PC-9 (cell line): ENCODE measurements at regions not wholly inside any gene's neighbourhood (a gene's known extent, or its start where the extent isn't known, plus 50 kb on each side); places are given as distances from the start of the nearest gene placed in this dataset.

Experiments
- BruUV-seq: library from RNA; stranded (reverse); fragments of 400-500 nt; replicated peaks from 2 replicates; lab custom pipeline; 2021; lab: Mats Ljungman, UMichigan
- CTCF ChIA-PET: fragments of 300-600 bp; sonication (Branson Sonifier 250); formaldehyde crosslinking; loops from one replicate; lab custom pipeline; 2022; ENCODE audit warnings: antibody characterized with exemption; lab: Charles Lee
- POLR2A ChIA-PET: fragments of 300-600 bp; sonication (Branson Sonifier 250); formaldehyde crosslinking; loops from one replicate; lab custom pipeline; 2022; ENCODE audit warnings: antibody characterized with exemption; ENCODE audit not compliant: unreplicated experiment; lab: Charles Lee
- DNase-seq, 2 experiments: peaks; one replicate each; pipeline versions ENCODE4 v3.0.0 to v3.0.0-alpha.2; 2015 to 2022; ENCODE audit warnings: mixed read lengths in 1 of 2
- H2AFZ ChIP-seq: fragments of 200-600 bp; sonication (generic); 2 replicates; pipeline ENCODE4 v1.8.1; 2017; ENCODE audit warnings: antibody characterized with exemption
- H3F3A ChIP-seq: fragments of 200-600 bp; sonication (generic); 2 replicates; pipeline ENCODE4 v1.8.1; 2017; ENCODE audit warnings: antibody characterized with exemption, mild to moderate bottlenecking, low read depth; ENCODE audit not compliant: insufficient read depth
- H3K27ac ChIP-seq: fragments of 200-600 bp; sonication (generic); 2 replicates; pipeline ENCODE4 v1.6.1; 2016; ENCODE audit warnings: mixed run types
- H3K27me3 ChIP-seq: fragments of 200-600 bp; sonication (generic); 2 replicates; pipeline ENCODE4 v1.6.1; 2016; ENCODE audit warnings: low read depth, mixed run types; ENCODE audit not compliant: insufficient read depth
- H3K36me3 ChIP-seq: fragments of 200-600 bp; sonication (generic); 2 replicates; pipeline ENCODE4 v1.6.1; 2016; ENCODE audit warnings: low read depth, mixed run types
- H3K4me1 ChIP-seq: fragments of 200-600 bp; sonication (generic); replicated peaks from 2 replicates; pipeline ENCODE4 v1.6.1; 2016; ENCODE audit warnings: mixed run types; ENCODE audit not compliant: insufficient read depth
- H3K4me2 ChIP-seq: fragments of 200-600 bp; sonication (generic); 2 replicates; pipeline ENCODE4 v1.6.1; 2017; ENCODE audit warnings: mixed run types
- H3K4me3 ChIP-seq: fragments of 200-600 bp; sonication (generic); 2 replicates; pipeline ENCODE4 v1.6.1; 2016; ENCODE audit warnings: mixed run types
- H3K79me2 ChIP-seq: fragments of 200-600 bp; sonication (generic); 2 replicates; pipeline ENCODE4 v1.6.1; 2017; ENCODE audit warnings: low read depth, mixed run types
- H3K9me2 ChIP-seq: fragments of 200-600 bp; sonication (generic); 2 replicates; pipeline ENCODE4 v1.8.1; 2017; ENCODE audit warnings: mild to moderate bottlenecking; ENCODE audit not compliant: insufficient read depth
- H3K9me3 ChIP-seq: fragments of 200-600 bp; sonication (generic); 2 replicates; pipeline ENCODE4 v1.8.1; 2016; ENCODE audit warnings: low read depth; ENCODE audit not compliant: insufficient read depth
- H4K20me1 ChIP-seq: fragments of 200-600 bp; sonication (generic); 2 replicates; pipeline ENCODE4 v1.8.1; 2017; ENCODE audit not compliant: insufficient read depth
- CTCF ChIP-seq: fragments of 200-600 bp; sonication (generic); conservative IDR thresholded peaks from 2 replicates; pipeline ENCODE4 v1.6.1; 2017; ENCODE audit warnings: mixed run types, antibody characterized with exemption, mild to moderate bottlenecking, moderate library complexity
- EZH2 ChIP-seq: fragments of 200-600 bp; sonication (generic); IDR thresholded peaks from 2 replicates; pipeline ENCODE4 v1.8.0; 2017; ENCODE audit warnings: antibody characterized with exemption, low read depth
- intact Hi-C: fragments of 100-400 bp; cut with micrococcal nuclease; formaldehyde crosslinking; loops from one replicate; pipeline ENCODE4 v1.10.0; 2022; ENCODE audit not compliant: unreplicated experiment

- Histone ChIP-seq H4K20me1 (no peaks in the 10 kb centered on the region), H3K9me3 (no peaks in the 10 kb centered on the region), H3K36me3 (no peaks in the 10 kb centered on the region), H3K27ac (no peak overlapping the region), H3K9me2 (no peaks in the 10 kb centered on the region), H3K4me1 (no peaks in the 10 kb centered on the region), H3K4me3 (no peak overlapping the region), H3F3A (no peaks in the 10 kb centered on the region), H3K27me3 (peaks cover 5% of the 10 kb centered on the region; the same call in 1 of the 2 replicates), H3K79me2 (no peaks in the 10 kb centered on the region), H3K4me2 (no peak overlapping the region), H2AFZ (no peak overlapping the region)
- no TSS peak for BruUV-seq
- ChIA-PET CTCF (no interaction called here), POLR2A (no interaction called here)
- DNase-seq, result no peak
- TF ChIP-seq EZH2 (no peak), CTCF (no peak)
- intact Hi-C loops, result no loop called here
Measured at GRCh38 chrX:3407781-3408180, 61.3 kb upstream of the MXRA5 start.

- H4K20me1 ChIP-seq, result no peaks in the 10 kb centered on the region
- H2AFZ ChIP-seq, result no peak overlapping the region
- no peak overlapping the region for H3K27ac ChIP-seq
- BruUV-seq, result no TSS peak
- no peaks in the 10 kb centered on the region for H3K79me2 ChIP-seq
- H3F3A ChIP-seq, result no peaks in the 10 kb centered on the region
- H3K9me2 ChIP-seq, result no peaks in the 10 kb centered on the region
- ChIA-PET POLR2A (no interaction called here), CTCF (no interaction called here)
- no peak for DNase-seq
- H3K4me1 ChIP-seq, result no peaks in the 10 kb centered on the region
- TF ChIP-seq EZH2, result no peak
- no peak for TF ChIP-seq CTCF
- intact Hi-C loops, result no loop called here
- H3K9me3 ChIP-seq, result no peaks in the 10 kb centered on the region
- no peak overlapping the region for H3K4me3 ChIP-seq
- no peaks in the 10 kb centered on the region; the same call in 1 of the 2 replicates for H3K27me3 ChIP-seq
- no peak overlapping the region for H3K4me2 ChIP-seq
- H3K36me3 ChIP-seq, result no peaks in the 10 kb centered on the region
Measured at GRCh38 chrX:3407121-3407520, 60.7 kb upstream of the MXRA5 start.

GRCh38 chrX:3403748-3404147 lies 57.3 kb upstream of the MXRA5 start:
- no TSS peak for BruUV-seq
- Histone ChIP-seq H3K27me3 (peaks cover 20% of the 10 kb centered on the region), H3K79me2 (no peaks in the 10 kb centered on the region), H3K4me3 (no peak overlapping the region), H3K9me3 (no peaks in the 10 kb centered on the region), H3K4me2 (no peak overlapping the region), H3K27ac (no peak overlapping the region), H3K9me2 (no peaks in the 10 kb centered on the region), H3K36me3 (no peaks in the 10 kb centered on the region), H4K20me1 (no peaks in the 10 kb centered on the region), H3K4me1 (no peaks in the 10 kb centered on the region), H2AFZ (no peak overlapping the region), H3F3A (no peaks in the 10 kb centered on the region)
- intact Hi-C loops, result no loop called here
- DNase-seq, result no peak
- ChIA-PET POLR2A (no interaction called here), CTCF (no interaction called here)
- no peak for TF ChIP-seq EZH2
- TF ChIP-seq CTCF, result no peak
